Retinal pigment epithelial cell (primary cell): ENCODE measurements at regions not wholly inside any gene's neighbourhood (a gene's known extent, or its start where the extent isn't known, plus 50 kb on each side); places are given as distances from the start of the nearest gene placed in this dataset.

ENCODE experiments used
- DNase-seq: peaks from one replicate; pipeline ENCODE4 v3.0.0-alpha.2; 2010; ENCODE audit warnings: low read depth
- H3K4me3 ChIP-seq: 2 replicates; pipeline ENCODE4 v1.5.1; 2011; ENCODE audit warnings: mild to moderate bottlenecking, low read length, control low read depth, moderate library complexity
- TF ChIP-seq, protein P1 (sequence below): conservative IDR thresholded peaks from 2 replicates; pipeline ENCODE4 v1.5.1; 2011; ENCODE audit warnings: low read depth, low read length, control low read depth, inconsistent platforms

DNA sequence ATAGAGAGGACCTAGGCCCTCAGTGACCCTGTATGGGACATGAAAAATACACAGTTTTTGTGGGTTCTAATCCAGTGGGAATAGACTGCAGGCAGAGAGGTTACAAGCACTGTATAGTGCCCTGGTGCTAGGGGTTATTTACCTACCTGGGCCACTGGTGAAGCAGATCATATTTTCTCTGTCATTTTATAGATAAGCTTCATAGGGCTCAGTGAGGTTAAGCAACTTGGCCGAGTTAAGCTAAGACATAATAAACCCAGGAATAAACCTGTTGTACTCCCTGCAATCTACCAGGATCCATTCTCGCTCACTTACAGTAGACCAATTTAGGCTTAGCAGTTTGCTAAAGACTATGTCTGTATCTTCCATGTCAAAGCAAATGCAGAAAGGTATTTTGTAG is 340.6 kb upstream of the KHDRBS2 start:
- TF ChIP-seq, protein P1, sequence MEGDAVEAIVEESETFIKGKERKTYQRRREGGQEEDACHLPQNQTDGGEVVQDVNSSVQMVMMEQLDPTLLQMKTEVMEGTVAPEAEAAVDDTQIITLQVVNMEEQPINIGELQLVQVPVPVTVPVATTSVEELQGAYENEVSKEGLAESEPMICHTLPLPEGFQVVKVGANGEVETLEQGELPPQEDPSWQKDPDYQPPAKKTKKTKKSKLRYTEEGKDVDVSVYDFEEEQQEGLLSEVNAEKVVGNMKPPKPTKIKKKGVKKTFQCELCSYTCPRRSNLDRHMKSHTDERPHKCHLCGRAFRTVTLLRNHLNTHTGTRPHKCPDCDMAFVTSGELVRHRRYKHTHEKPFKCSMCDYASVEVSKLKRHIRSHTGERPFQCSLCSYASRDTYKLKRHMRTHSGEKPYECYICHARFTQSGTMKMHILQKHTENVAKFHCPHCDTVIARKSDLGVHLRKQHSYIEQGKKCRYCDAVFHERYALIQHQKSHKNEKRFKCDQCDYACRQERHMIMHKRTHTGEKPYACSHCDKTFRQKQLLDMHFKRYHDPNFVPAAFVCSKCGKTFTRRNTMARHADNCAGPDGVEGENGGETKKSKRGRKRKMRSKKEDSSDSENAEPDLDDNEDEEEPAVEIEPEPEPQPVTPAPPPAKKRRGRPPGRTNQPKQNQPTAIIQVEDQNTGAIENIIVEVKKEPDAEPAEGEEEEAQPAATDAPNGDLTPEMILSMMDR: no peak
- DNase-seq: no peak
- H3K4me3 ChIP-seq: no peak overlapping the region

DNA sequence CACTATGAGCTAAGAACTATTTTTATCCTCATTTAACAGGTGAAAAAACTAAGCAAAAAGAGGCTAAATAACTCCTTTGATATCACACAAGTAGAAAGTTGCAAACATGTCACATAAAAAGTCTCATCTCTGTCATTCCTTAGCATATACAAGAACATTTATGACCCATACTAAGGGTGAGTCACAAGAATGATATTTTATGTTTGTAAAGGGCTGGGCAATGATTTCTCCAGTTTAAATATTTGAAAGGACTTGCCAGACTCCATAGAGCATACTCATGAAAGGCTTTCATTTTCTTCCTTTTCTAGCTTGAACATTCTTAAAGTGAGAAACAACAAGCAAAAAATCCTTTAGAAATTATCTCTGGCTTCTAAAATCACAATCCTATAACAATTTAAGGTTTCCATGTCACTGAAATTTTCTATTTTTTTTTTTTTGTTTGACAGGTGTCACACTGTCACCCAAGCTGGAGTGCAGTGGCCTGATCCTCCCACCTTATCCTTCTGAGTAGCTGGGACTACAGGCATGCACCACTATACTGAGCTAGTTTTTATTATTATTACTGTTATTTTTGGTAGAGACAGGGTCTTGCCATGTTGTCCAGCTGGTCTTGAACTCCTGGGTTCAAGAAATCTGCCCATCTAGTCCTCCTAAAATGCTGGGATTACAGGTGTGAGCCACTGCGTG is 338.0 kb upstream of the KHDRBS2 start:
- TF ChIP-seq, protein P1: no peak
- H3K4me3 ChIP-seq: no peak overlapping the region
- DNase-seq: no peak

DNA sequence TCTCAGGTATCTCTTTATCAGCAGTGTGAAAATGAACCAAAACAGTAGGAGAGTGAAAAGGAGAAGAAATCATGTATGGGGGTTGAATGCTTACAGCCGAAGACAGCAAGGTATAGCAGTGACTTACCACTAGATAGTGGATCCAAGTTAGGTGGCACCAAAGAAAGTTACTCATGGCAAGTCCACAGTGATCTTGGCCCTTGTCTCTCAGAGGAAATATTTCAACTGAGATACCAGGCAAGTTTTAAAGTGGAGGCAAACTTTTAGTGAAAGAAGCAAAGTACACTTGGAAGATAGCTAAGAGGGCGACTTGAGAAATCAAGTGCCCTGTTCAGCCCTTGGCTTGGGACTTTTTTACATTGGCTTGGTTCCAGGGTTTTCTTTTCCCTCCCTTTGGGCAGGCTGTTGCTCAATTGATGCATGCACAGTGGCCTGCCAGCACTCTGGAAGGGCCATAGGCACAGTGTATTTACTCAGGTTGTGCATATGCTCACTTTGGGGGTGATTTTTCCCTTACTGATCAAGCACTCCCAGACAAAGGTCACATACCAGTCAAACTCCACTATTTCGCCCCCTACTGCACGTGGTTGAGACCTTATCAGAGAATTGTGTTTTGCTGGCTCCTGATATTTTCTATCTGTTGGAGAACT is 329.5 kb upstream of the KHDRBS2 start:
- H3K4me3 ChIP-seq: no peak overlapping the region
- TF ChIP-seq, protein P1: no peak
- DNase-seq: no peak

DNA sequence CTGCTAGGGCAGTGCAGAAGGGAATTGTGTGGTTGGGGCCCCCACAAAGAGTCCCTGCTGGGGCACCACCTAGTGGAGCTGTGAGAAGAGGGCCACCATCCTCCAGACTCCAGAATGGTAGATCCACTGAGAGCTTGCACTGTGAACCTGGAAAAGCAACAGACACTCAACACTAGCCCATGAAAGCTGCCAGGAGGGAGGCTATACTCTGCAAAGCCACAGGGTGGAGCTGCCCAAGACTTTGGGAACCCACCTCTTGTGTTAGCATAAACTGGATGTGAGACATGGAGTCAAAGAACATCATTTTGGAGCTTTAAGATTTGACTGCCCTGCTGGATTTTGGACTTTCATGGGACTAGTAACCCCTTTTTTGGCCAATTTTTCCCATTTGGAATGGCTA is 328.4 kb upstream of the KHDRBS2 start:
- no peak overlapping the region for H3K4me3 ChIP-seq
- DNase-seq: no peak
- TF ChIP-seq, protein P1: no peak

DNA sequence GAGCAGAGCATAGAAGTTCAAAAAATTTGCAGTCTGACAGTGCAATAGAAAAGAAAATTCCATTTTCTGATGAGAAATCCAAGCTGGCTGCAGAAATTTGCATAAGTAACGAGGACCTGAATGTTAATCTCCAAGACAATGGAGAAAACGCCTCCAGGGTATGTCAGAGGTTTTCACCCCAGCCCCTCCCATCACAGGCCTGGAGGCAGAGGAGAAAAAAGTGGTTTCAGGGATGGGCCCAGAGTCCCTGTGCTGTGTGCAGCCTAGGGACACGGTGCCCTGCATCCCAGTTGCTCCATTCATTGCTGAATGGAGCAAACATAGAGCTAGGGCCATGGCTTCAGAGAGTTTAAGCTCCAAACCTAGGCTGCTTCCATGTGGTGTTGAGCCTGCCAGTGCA is 327.9 kb upstream of the KHDRBS2 start:
- TF ChIP-seq, protein P1: no peak
- no peak overlapping the region for H3K4me3 ChIP-seq
- DNase-seq: no peak

DNA sequence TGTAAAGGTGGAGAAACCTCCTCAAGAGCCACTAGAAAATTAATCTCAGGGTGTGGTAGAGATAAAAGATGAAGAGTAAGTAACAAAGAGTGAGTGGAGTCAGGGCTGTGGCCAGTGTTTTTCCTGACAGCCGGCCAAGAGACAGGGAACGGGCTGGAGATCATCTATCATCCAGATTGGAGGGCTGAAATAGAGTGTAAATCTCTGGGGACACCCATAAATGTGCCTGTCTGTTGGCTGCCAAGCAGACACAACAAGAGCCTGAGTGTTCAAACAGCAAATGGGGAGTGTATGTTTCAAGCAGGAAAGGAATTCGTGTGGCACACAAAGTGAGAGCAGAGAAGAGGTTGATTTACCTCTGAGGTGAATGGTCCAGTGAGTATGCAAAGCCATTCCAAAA is 326.4 kb upstream of the KHDRBS2 start:
- H3K4me3 ChIP-seq: no peak overlapping the region
- DNase-seq: no peak
- TF ChIP-seq, protein P1: no peak

DNA sequence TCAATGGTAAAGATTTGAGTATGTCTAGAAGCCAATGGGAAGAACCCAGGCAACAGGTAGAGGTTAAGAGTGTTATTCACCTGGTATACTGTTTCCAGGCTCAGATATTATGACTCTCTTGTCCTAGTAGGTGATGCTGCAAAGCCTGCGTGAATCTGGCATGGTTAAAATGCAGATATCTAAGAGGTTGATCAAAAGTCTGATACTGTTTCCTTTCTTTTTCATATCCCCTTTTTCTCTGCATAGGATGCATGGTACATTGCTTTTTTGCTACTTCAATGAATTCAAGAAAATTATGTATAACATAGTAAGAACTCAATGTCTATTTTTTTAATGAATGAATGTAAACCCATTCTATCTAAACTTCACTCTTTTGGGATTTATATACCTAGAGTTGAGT is 284.3 kb upstream of the KHDRBS2 start:
- no peak for DNase-seq
- TF ChIP-seq, protein P1: no peak
- no peak overlapping the region for H3K4me3 ChIP-seq
